ENCODE measurements at regions not wholly inside any gene's neighbourhood (a gene's known extent, or its start where the extent isn't known, plus 50 kb on each side); places are given as distances from the start of the nearest gene placed in this dataset.
A peak's percentile ranks its signal among the peaks of the same experiment; 100 is the strongest.

GRCh38 chr15:53384417-53384816 lies 375.0 kb downstream of the WDR72 start:
- TF ChIP-seq POLR2A (IDR thresholded peaks at IDR 0.05) = no peak
- peak in 3 of 6 experiments; percentile 27 to 48 (median 32) for TF ChIP-seq CTCF (IDR thresholded peaks at IDR 0.05)
